NB4 (cell line): ENCODE measurements at regions not wholly inside any gene's neighbourhood (a gene's known extent, or its start where the extent isn't known, plus 50 kb on each side); places are given as distances from the start of the nearest gene placed in this dataset.

ENCODE experiments used
- DNase-seq: peaks from one replicate; pipeline ENCODE4 v3.0.0; 2010; ENCODE audit warnings: low read depth
- H3K4me3 ChIP-seq: one replicate; pipeline ENCODE4 v1.5.1; 2011; ENCODE audit warnings: mild to moderate bottlenecking, low read depth, low read length, moderate library complexity
- CTCF ChIP-seq: IDR thresholded peaks from one replicate; pipeline ENCODE4 v1.5.1; 2012; ENCODE audit warnings: low read depth, low read length
- MAX ChIP-seq: IDR thresholded peaks from 2 replicates; pipeline ENCODE4 v1.6.1; 2011; ENCODE audit warnings: low read depth, low read length
- MYC ChIP-seq: IDR thresholded peaks from 2 replicates; pipeline ENCODE4 v1.6.1; 2011; ENCODE audit warnings: low read depth, low read length
- POLR2A ChIP-seq: IDR thresholded peaks from 2 replicates; pipeline ENCODE4 v1.6.1; 2011; ENCODE audit warnings: mild to moderate bottlenecking; ENCODE audit not compliant: insufficient read length; ENCODE audit errors: extremely low read depth

GRCh38 chr10:33071857-33072256 lies 113.8 kb upstream of the ITGB1 start:
- no peak overlapping the region for H3K4me3 ChIP-seq
- TF ChIP-seq POLR2A (no peak), MAX (no peak), CTCF (no peak), MYC (no peak)
- no peak for DNase-seq

GRCh38 chr10:33070101-33070500 lies 112.1 kb upstream of the ITGB1 start:
- H3K4me3 ChIP-seq: no peak overlapping the region
- no peak for DNase-seq
- TF ChIP-seq CTCF (no peak), MYC (no peak), POLR2A (no peak), MAX (no peak)

- no peak overlapping the region for H3K4me3 ChIP-seq
- DNase-seq: no peak
- TF ChIP-seq POLR2A (no peak), CTCF (no peak), MYC (no peak), MAX (no peak)
Measured at GRCh38 chr10:33067917-33068316, 109.9 kb upstream of the ITGB1 start.

GRCh38 chr10:33067481-33067880 lies 109.5 kb upstream of the ITGB1 start:
- TF ChIP-seq MAX: no peak
- no peak for TF ChIP-seq CTCF
- TF ChIP-seq MYC: no peak
- no peak for TF ChIP-seq POLR2A
- H3K4me3 ChIP-seq: no peak overlapping the region
- no peak for DNase-seq

- no peak overlapping the region for H3K4me3 ChIP-seq
- TF ChIP-seq CTCF: no peak
- TF ChIP-seq MYC: no peak
- no peak for DNase-seq
Measured at GRCh38 chr10:33066558-33067236, 108.7 kb upstream of the ITGB1 start.

GRCh38 chr10:33065111-33065510 lies 107.1 kb upstream of the ITGB1 start:
- TF ChIP-seq POLR2A: no peak
- TF ChIP-seq MYC: no peak
- no peak for TF ChIP-seq MAX
- TF ChIP-seq CTCF: no peak
- no peak for DNase-seq
- no peak overlapping the region for H3K4me3 ChIP-seq
